Nephron progenitor cell (in vitro differentiated cells): ENCODE measurements at regions not wholly inside any gene's neighbourhood (a gene's known extent, or its start where the extent isn't known, plus 50 kb on each side); places are given as distances from the start of the nearest gene placed in this dataset.
A peak's percentile ranks its signal among the peaks of the same experiment; 100 is the strongest.

Experiments used
- DNase-seq: peaks from one replicate; pipeline ENCODE4 v3.0.0; 2021
- H3K27ac Mint-ChIP-seq: 2 replicates; pipeline ENCODE4 v1.8.0; 2021; ENCODE audit warnings: mild to moderate bottlenecking, moderate library complexity, mixed read lengths
- H3K27me3 Mint-ChIP-seq: 2 replicates; pipeline ENCODE4 v1.8.0; 2021; ENCODE audit warnings: mild to moderate bottlenecking, low read depth, mixed read lengths; ENCODE audit not compliant: poor library complexity
- H3K36me3 Mint-ChIP-seq: 2 replicates; pipeline ENCODE4 v1.8.0; 2021; ENCODE audit warnings: low read depth, mixed read lengths
- H3K4me1 Mint-ChIP-seq: 2 replicates; pipeline ENCODE4 v1.8.0; 2021; ENCODE audit warnings: mixed read lengths
- H3K4me3 Mint-ChIP-seq: 2 replicates; pipeline ENCODE4 v1.8.0; 2021; ENCODE audit warnings: mild to moderate bottlenecking, moderate library complexity, mixed read lengths
- H3K9me3 Mint-ChIP-seq: 2 replicates; pipeline ENCODE4 v1.8.0; 2021; ENCODE audit warnings: mild to moderate bottlenecking, moderate library complexity, mixed read lengths
- CTCF ChIP-seq: fragments of 200-600 bp; sonication (generic); IDR thresholded peaks from 2 replicates; pipeline ENCODE4 v1.5.0; 2021; ENCODE audit warnings: antibody characterized with exemption

GRCh38 chr4:175504318-175504717 lies 307.7 kb downstream of the GPM6A start:
- no peak for TF ChIP-seq CTCF
- H3K27me3 Mint-ChIP-seq = no peaks in the 10 kb centered on the region

GRCh38 chr4:175509320-175509719 lies 302.7 kb downstream of the GPM6A start:
- H3K27ac Mint-ChIP-seq = no peak overlapping the region
- no peak overlapping the region for H3K4me3 Mint-ChIP-seq
- no peak for DNase-seq
- peak; percentile 8 for TF ChIP-seq CTCF
- H3K36me3 Mint-ChIP-seq = no peaks in the 10 kb centered on the region
- no peaks in the 10 kb centered on the region for H3K27me3 Mint-ChIP-seq
- H3K9me3 Mint-ChIP-seq = no peaks in the 10 kb centered on the region
- no peaks in the 10 kb centered on the region for H3K4me1 Mint-ChIP-seq

More at GRCh38 chr4:175504318-175504717, 307.7 kb downstream of the GPM6A start:
- DNase-seq = no peak
- no peaks in the 10 kb centered on the region for H3K4me1 Mint-ChIP-seq
- H3K4me3 Mint-ChIP-seq = no peak overlapping the region
- H3K36me3 Mint-ChIP-seq = no peaks in the 10 kb centered on the region
- no peak overlapping the region for H3K27ac Mint-ChIP-seq
- H3K9me3 Mint-ChIP-seq = no peaks in the 10 kb centered on the region

GRCh38 chr4:175511861-175512260 lies 300.2 kb downstream of the GPM6A start:
- H3K27ac Mint-ChIP-seq = no peak overlapping the region
- no peaks in the 10 kb centered on the region for H3K4me1 Mint-ChIP-seq
- no peaks in the 10 kb centered on the region for H3K27me3 Mint-ChIP-seq
- DNase-seq = no peak
- no peak for TF ChIP-seq CTCF
- no peak overlapping the region for H3K4me3 Mint-ChIP-seq
- H3K9me3 Mint-ChIP-seq = no peaks in the 10 kb centered on the region
- H3K36me3 Mint-ChIP-seq = no peaks in the 10 kb centered on the region

- Mint-ChIP-seq H3K36me3 (no peaks in the 10 kb centered on the region), H3K9me3 (no peaks in the 10 kb centered on the region), H3K4me3 (no peak overlapping the region), H3K4me1 (no peaks in the 10 kb centered on the region), H3K27ac (no peak overlapping the region), H3K27me3 (no peaks in the 10 kb centered on the region)
- TF ChIP-seq CTCF = no peak
- no peak for DNase-seq
These were observed 297.9 kb downstream of the GPM6A start for GRCh38 chr4:175514174-175514573.

GRCh38 chr4:175530655-175531054 lies 281.4 kb downstream of the GPM6A start:
- Mint-ChIP-seq H3K27me3 (no peaks in the 10 kb centered on the region), H3K27ac (no peak overlapping the region), H3K9me3 (peaks cover 16% of the 10 kb centered on the region), H3K4me1 (no peaks in the 10 kb centered on the region), H3K4me3 (no peak overlapping the region), H3K36me3 (no peaks in the 10 kb centered on the region)
- DNase-seq = no peak
- TF ChIP-seq CTCF = no peak

- H3K36me3 Mint-ChIP-seq = no peaks in the 10 kb centered on the region
- H3K4me1 Mint-ChIP-seq = no peaks in the 10 kb centered on the region
- H3K27me3 Mint-ChIP-seq = no peaks in the 10 kb centered on the region
- H3K4me3 Mint-ChIP-seq = no peak overlapping the region
- H3K9me3 Mint-ChIP-seq = peaks cover 16% of the 10 kb centered on the region
- no peak for TF ChIP-seq CTCF
- no peak for DNase-seq
- no peak overlapping the region for H3K27ac Mint-ChIP-seq
These were observed 280.5 kb downstream of the GPM6A start for GRCh38 chr4:175531405-175532091.
